NCI-H82 treated with DMSO at 0.1 percent for 48 hours (cell line): ENCODE measurements at regions not wholly inside any gene's neighbourhood (a gene's known extent, or its start where the extent isn't known, plus 50 kb on each side); places are given as distances from the start of the nearest gene placed in this dataset.
A peak's percentile ranks its signal among the peaks of the same experiment; 100 is the strongest.
"Not testable (repeated sequence)": the region's sequence is repeated elsewhere in the genome, so short reads cannot be mapped to it uniquely, and the experiment has no call there.

Experiments
- DNase-seq: peaks from one replicate; lab custom pipeline; 2025; ENCODE audit not compliant: unreplicated experiment; lab: John Stamatoyannopoulos, UW

DNA sequence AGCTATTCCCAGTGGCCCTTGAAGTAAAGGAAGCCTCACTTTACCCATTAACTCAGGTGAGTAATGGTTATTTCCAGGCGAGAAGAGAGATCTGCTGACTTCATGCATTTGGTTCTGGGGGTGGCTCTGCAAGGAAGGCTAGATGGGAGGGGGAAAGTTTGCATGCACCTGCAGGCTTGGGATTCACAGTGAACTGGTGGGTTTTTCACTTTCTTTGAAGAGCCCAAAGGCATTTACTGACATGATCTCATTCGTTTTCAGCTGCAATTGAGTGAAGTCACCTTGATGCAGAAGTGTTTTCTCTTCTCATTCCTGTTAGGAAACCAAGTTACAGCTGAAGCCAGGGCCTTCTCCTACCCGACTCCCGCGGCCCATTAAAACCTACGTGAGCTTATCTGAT, 131.0 kb upstream of the N4BP1 start:
- DNase-seq = no peak

DNA sequence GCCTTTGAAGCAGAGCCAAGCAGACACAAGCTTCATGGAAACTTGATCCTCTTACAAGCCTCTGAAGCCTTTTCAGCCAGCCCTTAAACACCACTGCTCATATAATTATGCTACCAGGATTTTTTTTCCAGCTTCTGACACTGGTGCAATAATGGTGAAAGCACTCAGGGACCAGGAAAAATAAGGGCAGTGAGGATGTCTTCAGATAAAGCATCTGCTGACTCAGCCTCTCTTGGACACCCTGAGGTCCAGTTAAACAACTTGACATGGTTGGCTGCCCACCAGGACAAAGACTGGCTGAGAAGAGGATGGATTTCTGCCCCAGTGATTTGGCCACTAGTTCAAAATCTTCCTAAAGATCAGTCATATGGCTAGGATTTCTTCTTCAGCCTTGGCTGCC, 124.2 kb upstream of the N4BP1 start:
- DNase-seq = no peak

DNA sequence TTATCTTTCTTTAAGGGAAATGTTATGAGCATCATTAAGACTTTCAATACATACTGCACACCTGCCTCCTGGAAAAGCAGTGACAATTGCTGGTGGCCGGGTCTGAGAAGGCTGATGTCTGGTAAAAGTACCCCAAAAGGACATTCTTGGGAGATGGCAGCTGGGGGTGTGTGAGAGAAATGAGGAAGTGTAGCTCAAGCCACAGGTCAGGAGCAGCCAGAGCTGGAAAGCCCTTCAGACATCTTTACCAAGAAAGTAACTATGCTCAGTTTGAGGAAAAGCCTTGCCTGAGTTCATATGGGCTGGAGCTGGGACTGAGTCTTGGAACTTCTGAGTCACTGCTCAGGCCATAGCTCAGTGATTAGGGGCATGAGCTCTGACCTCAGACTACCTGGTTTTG, 94.7 kb upstream of the N4BP1 start:
- DNase-seq = no peak

DNA sequence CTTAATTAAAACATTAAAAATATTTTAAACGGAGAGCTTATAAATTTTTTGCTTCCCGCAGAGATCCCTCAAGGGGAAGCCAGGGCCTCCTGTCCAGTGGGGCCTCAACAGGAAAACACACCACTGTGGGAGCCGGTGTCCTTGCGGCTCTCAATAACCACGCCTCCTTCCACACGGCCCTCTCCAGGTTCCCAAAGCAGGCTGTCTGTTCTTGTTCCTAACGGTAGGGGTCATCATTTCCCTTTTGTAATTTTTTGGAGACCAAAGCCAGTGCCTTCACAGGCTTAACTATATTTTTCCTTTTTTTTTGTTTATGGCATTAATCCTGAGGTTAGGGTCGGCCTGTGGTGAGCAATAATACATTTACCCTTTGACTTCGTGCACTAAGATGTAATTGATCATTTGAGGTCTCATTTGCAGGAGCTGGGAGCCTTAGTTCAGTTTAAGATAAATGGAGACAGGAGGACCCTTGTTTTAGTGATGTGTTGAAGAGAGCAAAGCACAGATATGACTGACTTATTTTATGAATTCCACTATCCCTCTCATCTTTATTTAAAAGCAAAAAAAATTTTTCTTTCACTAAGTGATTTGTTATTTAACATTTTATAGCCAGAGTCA, 77.5 kb upstream of the N4BP1 start:
- DNase-seq = peak; percentile 69

GRCh38 chr16:48684148-48684547, 74.2 kb upstream of the N4BP1 start:
- no peak for DNase-seq

DNA sequence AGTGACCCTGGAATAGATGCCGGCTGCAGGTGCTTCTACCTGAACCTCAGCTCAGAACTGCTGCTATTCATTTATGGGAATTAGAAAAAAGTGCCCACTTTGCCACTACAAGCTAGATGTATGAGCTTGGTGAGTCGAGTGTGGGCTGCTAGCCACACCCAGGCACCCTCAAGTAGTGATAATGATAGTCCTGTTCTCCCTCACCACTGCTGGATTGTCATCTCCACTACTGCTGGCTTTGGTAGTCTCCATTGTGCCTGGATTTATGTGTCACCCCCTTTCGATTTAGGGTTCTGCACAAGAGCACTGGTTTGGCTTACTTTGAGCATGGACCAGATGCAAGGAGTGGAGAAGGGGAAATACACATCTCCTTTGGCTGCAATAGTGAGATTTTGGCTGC, 73.0 kb upstream of the N4BP1 start:
- DNase-seq = no peak

- DNase-seq = no peak
Measured at GRCh38 chr16:48681520-48681919, 71.5 kb upstream of the N4BP1 start.

DNA sequence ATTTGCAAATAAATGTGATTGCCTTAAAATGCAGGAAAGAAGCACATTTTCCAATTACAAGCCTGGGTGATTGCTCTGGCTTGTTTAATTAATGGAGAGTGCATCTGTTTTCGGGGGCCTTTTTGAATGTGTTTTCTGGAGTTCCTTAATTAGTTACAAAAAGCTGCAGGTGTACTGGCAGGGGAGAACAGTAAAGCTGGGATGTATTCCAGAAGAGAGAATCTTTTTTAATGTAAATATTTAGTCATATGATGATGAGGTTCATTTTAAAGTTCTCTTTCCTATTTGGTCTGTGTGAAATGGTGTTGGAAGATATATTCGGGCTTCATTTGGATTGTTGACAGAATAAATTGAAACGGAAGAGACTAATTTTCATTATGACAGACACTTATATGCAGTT, 70.9 kb upstream of the N4BP1 start:
- DNase-seq = no peak

- DNase-seq = no peak
Measured at GRCh38 chr16:48676836-48677235, 66.9 kb upstream of the N4BP1 start.

DNA sequence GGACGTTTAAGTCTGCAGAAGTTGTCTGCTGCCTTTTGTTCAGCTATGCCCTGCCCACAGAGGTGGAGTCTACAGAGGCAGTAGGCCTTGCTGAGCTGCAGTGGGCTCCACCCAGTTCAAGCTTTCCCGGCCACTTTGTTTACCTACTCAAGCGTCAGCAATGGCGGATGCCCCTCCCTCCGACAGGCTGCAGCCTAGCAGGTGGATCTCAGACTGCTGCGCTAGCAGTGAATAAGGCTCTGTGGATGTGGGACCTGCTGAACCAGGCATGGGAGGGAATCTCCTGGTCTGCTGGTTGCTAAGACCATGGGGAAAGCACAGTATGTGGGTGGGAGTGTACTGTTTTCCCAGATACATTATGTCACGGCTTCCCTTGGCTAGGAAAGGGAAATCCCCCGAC, 58.2 kb upstream of the N4BP1 start:
- not testable (repeated sequence) for DNase-seq

GRCh38 chr16:48659940-48660339, 50.0 kb upstream of the N4BP1 start:
- no peak for DNase-seq
